Choroid plexus epithelial cell (primary cell): ENCODE measurements at regions not wholly inside any gene's neighbourhood (a gene's known extent, or its start where the extent isn't known, plus 50 kb on each side); places are given as distances from the start of the nearest gene placed in this dataset.

ENCODE experiments used
- DNase-seq: peaks from one replicate; pipeline ENCODE4 v3.0.0-alpha.2; 2010; ENCODE audit warnings: low read depth
- H3K4me3 ChIP-seq: 2 replicates; pipeline ENCODE4 v1.5.1; 2011; ENCODE audit warnings: low read depth, mild to moderate bottlenecking, control low read depth, low read length, moderate library complexity
- TF ChIP-seq, protein P1 (sequence below): conservative IDR thresholded peaks from 2 replicates; pipeline ENCODE4 v1.5.1; 2011; ENCODE audit warnings: low read depth, mild to moderate bottlenecking, control low read depth, inconsistent platforms, low read length, moderate library complexity

DNA sequence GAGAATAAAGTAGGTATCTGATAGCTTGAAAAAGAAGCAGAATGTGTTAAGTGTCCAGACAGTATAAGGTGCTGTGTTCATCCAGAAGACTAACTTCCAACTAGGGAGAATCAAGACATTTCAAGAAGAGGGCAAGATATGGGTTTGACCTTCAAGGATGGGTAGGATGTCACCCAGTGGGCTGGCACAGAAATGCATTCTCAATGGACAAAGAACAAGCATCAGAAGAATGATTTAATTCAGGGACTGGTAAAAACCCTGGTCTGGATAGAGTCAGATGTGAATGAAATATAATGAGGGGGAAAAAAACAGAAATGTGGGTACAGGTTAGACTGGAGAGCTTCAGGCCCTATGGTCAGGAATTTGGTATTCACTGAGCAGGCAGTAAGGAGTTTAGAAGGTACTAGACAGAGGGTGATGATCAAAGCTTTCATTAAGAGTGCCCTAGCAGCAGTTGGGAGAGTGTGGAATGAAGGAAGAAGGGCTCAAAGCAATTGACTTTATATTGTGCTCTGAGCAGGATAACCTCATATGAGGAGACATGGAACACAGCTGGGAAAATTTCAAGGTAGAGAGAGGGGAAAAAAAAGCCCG is 180.7 kb upstream of the ANK3 start:
- TF ChIP-seq, protein P1, sequence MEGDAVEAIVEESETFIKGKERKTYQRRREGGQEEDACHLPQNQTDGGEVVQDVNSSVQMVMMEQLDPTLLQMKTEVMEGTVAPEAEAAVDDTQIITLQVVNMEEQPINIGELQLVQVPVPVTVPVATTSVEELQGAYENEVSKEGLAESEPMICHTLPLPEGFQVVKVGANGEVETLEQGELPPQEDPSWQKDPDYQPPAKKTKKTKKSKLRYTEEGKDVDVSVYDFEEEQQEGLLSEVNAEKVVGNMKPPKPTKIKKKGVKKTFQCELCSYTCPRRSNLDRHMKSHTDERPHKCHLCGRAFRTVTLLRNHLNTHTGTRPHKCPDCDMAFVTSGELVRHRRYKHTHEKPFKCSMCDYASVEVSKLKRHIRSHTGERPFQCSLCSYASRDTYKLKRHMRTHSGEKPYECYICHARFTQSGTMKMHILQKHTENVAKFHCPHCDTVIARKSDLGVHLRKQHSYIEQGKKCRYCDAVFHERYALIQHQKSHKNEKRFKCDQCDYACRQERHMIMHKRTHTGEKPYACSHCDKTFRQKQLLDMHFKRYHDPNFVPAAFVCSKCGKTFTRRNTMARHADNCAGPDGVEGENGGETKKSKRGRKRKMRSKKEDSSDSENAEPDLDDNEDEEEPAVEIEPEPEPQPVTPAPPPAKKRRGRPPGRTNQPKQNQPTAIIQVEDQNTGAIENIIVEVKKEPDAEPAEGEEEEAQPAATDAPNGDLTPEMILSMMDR = no peak
- H3K4me3 ChIP-seq = no peak overlapping the region
- DNase-seq = no peak

- TF ChIP-seq, protein P1 = no peak
- no peak for DNase-seq
- H3K4me3 ChIP-seq = no peak overlapping the region
Observed at GRCh38 chr10:60569681-60570080, 180.0 kb upstream of the ANK3 start.

DNA sequence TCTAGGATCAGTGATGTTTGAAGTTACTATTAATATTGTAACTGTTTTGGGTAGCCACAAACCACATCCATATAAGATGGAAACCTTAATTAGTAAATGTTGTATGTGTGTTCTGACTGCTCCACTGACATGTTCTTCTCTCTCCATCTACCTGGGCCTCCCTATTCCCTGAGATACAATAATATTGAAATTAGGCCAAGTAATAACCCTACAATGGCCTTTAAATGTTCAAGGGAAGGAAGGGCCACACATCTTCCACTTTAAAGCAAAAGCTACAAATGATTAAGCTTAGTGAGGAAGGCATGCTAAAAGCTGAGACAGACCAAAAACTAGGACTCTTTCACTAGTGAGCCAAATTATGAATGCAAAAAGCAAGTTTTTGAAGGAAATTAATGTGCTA is 176.4 kb upstream of the ANK3 start:
- TF ChIP-seq, protein P1 = no peak
- no peak for DNase-seq
- no peak overlapping the region for H3K4me3 ChIP-seq

- TF ChIP-seq, protein P1 = no peak
- no peak overlapping the region for H3K4me3 ChIP-seq
- no peak for DNase-seq
Observed at GRCh38 chr10:60565492-60565891, 175.8 kb upstream of the ANK3 start.

GRCh38 chr10:60564475-60564874 is 174.8 kb upstream of the ANK3 start:
- DNase-seq = no peak
- no peak overlapping the region for H3K4me3 ChIP-seq
- TF ChIP-seq, protein P1 = no peak

DNA sequence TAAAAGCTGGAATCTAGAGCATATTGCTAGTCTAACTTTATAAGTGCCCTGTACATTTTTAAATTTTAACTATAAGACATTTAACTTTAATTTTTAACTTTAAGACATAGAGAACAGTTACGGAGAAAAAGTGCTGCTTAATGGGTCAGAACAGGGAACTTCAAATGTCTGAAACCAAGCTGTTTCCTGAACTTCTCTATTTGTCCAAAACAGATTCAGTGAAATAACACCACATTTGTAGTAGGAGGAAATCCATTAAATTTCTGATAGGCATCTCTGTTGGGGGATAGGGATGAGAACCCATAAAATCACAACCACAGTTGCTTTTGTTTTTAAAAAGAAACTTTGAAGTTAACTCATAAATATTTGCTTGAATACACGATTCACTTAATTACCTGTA is 170.8 kb upstream of the ANK3 start:
- no peak for DNase-seq
- no peak overlapping the region for H3K4me3 ChIP-seq
- TF ChIP-seq, protein P1 = no peak

- TF ChIP-seq, protein P1 = no peak
- no peak for DNase-seq
- H3K4me3 ChIP-seq = no peak overlapping the region
Observed at GRCh38 chr10:60555700-60556099, 166.0 kb upstream of the ANK3 start.
